GM19455 (cell line): ENCODE measurements at regions not wholly inside any gene's neighbourhood (a gene's known extent, or its start where the extent isn't known, plus 50 kb on each side); places are given as distances from the start of the nearest gene placed in this dataset.

Source experiments
- ATAC-seq: cut with Tn5 transposase; IDR thresholded peaks from one replicate; pipeline ENCODE4 v1.9.1; 2021; ENCODE audit not compliant: unreplicated experiment

DNA sequence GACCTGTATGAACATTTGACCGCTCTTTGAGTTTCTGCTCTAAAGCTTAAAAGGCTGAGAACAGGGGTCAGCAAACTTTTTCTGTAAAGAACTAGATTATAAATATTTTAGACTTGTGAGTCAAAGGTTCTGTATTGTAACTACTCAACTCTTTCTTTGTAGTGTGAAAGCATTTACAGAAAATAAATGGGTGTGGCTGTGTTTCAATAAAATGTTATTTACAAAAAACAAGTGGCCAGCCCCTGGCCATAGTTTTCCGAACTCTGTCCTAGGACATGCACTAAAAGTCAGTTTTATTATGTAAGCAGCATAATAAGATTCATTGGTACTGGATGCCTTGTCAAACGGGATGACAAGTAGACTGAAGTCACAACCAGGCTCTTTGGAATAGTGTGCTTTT is 434.9 kb downstream of the ZEB2 start:
- ATAC-seq, result no peak

GRCh38 chr2:144084114-144084661 is 435.7 kb downstream of the ZEB2 start:
- no peak for ATAC-seq

GRCh38 chr2:144083211-144083610 is 436.7 kb downstream of the ZEB2 start:
- ATAC-seq, result no peak

GRCh38 chr2:144082777-144083176 is 437.1 kb downstream of the ZEB2 start:
- no peak for ATAC-seq

DNA sequence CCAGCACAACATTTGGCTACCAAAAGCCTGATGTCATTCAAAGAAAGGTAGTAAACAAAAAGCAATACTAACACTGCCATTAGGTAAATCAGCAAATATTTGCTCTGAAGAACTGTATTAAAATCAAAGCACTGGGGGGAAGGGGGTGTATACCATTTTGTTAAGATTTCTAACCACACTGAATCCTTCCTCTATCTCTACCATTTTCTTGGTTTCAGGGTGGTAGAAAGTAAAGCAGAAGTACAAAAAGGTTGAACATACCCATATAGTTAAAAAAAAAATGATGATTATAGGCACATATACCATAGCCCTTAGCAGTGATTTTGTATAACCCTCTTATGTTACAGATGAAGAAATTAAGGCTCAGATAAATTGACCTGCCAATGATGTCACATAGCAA is 437.6 kb downstream of the ZEB2 start:
- no peak for ATAC-seq

GRCh38 chr2:144081272-144081671 is 438.6 kb downstream of the ZEB2 start:
- no peak for ATAC-seq

DNA sequence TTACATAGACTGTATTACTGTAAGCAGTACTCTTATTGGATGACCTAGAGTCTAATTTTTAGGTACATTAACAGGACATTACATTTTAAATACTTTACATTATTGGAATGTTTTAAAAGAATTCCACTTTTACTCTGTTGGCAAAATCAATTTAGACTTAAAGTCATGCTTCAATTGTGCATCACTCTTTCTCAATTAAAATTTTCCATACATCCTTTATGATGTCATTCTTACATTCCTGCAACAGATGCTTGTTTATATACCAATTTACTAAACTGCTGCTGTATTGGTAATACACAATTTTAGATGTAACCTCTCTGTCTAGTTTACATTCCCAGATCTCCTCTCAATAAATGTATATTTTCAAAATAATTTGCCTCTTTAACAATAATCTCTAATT is 440.1 kb downstream of the ZEB2 start:
- ATAC-seq, result no peak

DNA sequence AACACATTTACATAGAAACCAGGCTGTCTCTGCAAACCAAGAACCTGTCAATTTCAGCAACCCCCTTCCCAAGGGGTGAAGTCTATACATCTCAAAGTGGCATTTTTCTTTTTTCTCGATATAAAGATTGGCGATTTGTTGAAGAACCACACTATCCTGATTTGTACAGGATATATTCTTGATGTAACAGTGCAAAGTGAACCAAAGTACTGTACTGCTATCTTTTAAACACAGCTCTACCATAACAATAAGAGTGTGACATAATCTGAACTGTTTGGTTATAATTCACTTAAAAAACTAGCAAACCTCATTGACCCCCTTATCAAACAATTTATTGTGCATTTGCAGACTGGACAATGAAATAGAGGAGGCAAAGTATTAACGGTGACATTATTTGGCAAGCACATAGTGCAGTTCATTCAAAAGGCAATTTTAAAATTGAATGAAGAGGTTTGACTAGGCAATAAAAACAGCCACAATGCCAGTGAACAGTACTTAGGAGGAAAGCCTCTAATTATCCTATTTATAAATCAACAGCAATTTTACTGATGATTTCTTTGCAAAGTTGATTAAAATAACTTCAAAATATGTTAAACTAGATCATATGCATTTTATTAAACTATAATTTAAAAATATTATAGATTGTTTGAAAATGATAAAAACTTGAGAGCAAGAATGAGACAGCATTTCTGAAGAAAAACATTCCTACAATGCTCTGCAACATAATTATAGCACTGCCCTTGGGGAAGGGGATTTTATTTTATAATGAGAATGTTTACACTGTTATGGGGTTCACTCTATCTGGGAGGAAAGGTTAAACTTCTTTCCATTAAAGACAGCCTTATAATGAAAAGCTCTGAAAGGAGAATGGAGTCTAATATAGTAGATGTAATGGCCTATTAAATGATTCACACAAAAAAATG is 440.9 kb downstream of the ZEB2 start:
- no peak for ATAC-seq

DNA sequence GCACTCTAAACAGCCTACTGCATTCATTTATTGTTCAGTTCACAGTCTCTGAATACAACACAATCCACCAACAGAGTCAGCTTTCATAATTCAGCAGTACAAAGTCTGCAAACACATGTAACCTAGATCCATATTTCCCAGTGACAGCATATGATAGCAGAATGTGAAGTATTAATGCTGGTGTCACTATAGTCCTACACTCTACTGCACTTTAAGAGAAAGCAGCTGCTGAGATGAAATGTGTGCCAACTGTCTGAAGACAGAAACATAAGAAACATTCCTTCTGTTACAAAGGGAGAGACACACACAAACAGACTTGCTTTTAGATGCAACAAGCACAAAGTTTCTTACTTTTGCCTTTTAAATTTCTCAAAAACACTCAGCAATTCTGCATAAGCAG is 441.8 kb downstream of the ZEB2 start:
- ATAC-seq, result no peak

- no peak for ATAC-seq
Observed at GRCh38 chr2:144074450-144074849, 445.5 kb downstream of the ZEB2 start.

- ATAC-seq, result no peak
Observed at GRCh38 chr2:144071461-144071860, 448.5 kb downstream of the ZEB2 start.

- ATAC-seq, result no peak
Observed at GRCh38 chr2:144067506-144067905, 452.4 kb downstream of the ZEB2 start.

DNA sequence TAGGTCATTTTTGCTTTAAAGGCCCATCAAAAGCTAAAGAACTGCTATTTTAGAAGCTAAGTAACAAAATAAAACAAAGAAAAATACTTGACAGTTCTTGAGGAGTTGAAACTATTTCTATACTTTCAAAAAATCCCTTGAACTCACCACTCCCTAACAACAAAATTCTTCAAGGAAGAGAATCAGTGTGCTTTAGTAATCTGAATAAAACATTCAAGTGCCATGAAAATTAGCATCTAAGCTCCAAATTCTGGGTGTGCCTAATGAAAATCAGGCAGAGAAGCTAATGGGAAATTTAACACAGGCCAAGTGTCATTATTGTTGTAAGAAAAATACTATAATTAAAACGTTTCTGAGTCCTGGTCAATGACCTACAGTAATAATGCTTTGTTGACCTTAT is 456.3 kb downstream of the ZEB2 start:
- ATAC-seq, result no peak

DNA sequence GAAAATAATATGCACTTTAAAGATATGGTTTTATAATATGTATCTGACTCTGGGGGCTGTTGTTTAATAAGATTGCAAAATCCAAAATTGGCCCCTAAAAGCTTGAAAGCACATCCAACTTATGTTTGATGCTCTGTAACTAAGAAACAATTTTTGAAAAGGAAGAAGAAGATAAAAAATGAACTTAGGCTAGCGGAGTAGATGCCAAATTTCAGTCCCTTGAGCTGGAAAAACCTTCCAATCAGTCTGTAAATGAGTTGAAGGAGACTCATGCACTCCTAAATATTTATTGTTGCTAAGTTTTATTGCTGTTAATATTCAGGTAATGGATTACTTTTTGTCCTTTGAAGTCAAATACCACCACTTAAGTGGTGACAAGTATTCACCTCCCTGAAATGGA is 465.0 kb downstream of the ZEB2 start:
- no peak for ATAC-seq

GRCh38 chr2:144052083-144052482 is 467.8 kb downstream of the ZEB2 start:
- ATAC-seq, result no peak

GRCh38 chr2:144049137-144049536 is 470.8 kb downstream of the ZEB2 start:
- ATAC-seq, result no peak

DNA sequence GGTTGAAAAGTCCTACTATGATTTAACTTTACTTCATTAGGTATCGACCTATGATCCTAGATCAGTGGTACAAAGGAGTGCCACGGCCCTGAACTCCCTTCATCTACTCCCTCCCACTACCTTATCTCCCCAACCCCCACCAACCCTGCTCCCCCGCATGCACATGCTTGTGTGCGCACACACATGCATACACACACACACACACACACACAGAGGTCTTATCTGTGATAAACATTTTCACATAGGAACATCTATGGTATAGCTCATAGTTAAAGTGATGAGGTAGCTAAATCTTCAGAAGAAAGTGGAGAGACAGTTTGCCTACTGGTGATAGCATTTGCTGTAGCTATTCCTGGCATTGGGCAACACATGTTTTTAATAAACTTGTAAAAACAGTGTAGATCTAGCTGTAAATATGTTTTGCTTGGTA is 471.3 kb downstream of the ZEB2 start:
- ATAC-seq, result no peak

- ATAC-seq, result no peak
Observed at GRCh38 chr2:144042751-144043150, 477.2 kb downstream of the ZEB2 start.

DNA sequence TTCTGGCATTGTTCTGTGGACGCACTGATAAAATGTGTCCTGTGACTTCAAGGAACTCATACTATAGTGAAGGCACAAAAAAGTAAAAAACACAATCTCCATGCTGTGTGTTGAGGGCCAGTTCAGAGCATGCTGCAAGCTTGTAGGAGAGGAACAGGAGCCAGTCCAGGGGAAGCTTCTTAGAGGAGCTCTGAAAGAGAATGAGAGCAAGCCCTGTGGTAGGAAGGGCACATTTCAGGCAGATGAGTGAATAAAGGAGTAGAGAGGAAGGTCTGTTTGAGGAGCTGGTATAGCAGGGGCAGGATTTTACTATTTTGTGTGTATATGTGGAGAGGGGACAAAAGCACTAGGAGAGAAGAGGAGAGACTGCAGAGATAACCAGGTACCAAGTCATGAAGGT is 478.3 kb downstream of the ZEB2 start:
- no peak for ATAC-seq

DNA sequence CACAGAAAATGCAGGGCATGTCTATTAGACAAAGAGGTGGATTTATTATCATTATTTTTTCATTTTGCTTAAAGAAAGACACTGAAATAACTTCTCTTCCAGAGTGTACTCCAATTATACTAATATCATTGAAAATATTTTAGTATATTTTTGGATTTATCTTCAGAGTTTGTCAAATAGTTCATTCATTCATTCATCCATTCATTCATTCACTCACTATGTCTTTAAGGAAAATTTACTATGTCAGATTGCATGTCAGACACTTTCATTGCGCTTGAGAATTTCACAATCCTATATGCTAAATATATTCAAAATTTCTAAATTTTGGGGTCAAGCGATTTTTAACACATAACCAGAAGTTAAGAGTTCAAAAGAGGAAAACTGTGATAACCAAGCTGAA is 479.1 kb downstream of the ZEB2 start:
- ATAC-seq, result no peak

DNA sequence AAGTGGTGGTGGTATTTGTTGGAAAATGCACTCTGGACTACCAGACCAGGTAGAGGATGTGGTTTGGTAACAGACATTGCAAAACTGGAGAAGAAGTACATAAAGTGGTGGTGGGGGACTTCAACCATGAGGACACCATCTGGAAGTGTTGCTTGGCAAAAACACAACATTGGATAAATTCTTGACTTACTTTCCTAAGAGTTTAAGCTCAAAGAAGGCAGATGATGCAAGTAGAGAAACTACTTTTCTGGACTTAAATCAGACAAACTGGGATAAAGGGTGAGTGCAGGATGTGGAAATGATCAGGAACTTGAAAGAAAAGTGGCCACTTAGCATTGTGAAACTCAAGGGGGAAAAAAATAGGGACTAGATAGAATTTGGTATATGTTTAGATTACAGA is 487.4 kb downstream of the ZEB2 start:
- no peak for ATAC-seq

DNA sequence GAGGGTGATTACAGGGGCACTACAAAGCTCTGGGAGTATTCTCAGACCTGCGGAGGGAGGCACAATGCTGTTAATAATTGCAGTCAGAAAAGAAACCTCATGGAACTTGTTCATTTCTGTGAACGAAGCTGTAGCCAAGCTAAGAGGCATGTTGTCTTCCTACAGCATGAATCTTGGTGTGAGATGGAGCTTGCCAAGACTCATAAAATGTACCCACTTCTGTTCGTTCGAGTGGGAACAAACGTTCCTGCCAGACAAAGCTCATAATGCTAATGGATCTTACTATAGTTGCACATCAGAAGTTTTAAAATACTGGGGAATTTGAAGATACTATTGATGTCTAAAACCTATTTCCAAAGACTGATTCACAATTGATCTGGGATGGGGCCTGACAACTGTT is 489.1 kb downstream of the ZEB2 start:
- ATAC-seq, result no peak

DNA sequence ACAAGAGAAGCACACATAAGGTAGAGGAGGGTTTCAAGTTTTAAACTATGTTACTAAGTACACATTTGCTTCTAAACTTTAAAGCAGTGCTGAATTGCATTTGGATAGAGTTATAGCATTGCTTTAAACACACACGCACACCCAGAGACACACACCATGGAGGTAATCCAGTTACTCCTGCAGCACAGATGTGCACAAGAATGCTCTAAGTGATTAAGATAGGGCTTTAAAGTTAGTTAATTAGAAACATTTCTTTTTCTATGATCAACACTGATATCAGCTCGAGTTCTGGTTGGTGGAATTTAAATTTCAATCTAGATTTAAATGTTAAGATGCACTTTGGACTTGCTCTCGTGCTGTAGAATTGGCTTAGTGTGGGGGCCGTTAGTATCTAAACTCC is 492.3 kb downstream of the ZEB2 start:
- no peak for ATAC-seq
